Gastroesophageal sphincter (tissue), 4 donors: ENCODE measurements at regions not wholly inside any gene's neighbourhood (a gene's known extent, or its start where the extent isn't known, plus 50 kb on each side); places are given as distances from the start of the nearest gene placed in this dataset.

Experiments used
- ATAC-seq: fragments of 150-250 bp; one replicate; pipeline ENCODE4 v1.9.1; 2016; ENCODE audit warnings: mild to moderate bottlenecking, moderate library complexity
- H3K27ac ChIP-seq, 4 donors: fragments of 200-600 bp; sonication (generic) in 3 of 4; 1 replicate in 3 of 4; 2 replicates in 1 of 4; pipeline ENCODE4 v1.5.1; 2016 to 2019
- H3K27me3 ChIP-seq: fragments of 200-600 bp; sonication (generic); one replicate; pipeline ENCODE4 v1.5.1; 2019
- H3K36me3 ChIP-seq, 2 donors: fragments of 200-600 bp; sonication (generic); one replicate each; pipeline ENCODE4 v1.5.1; 2019; ENCODE audit warnings: control low read depth in 1 of 2
- H3K4me1 ChIP-seq, 3 donors: fragments of 200-600 bp; sonication (generic); 1 replicate in 2 of 3; 2 replicates in 1 of 3; pipeline ENCODE4 v1.5.1; 2016 to 2019; ENCODE audit warnings: control low read depth in 2 of 3
- H3K4me3 ChIP-seq, 2 donors: fragments of 200-600 bp; sonication (generic); one replicate each; pipeline ENCODE4 v1.5.1; 2019; ENCODE audit warnings: mild to moderate bottlenecking in 1 of 2, moderate library complexity in 1 of 2
- H3K9me3 ChIP-seq, 3 donors: fragments of 200-600 bp; sonication (generic); one replicate each; pipeline ENCODE4 v1.5.1; 2017 to 2019; ENCODE audit warnings: control low read depth in 2 of 3
- CTCF ChIP-seq, 4 experiments: fragments of 200-600 bp in 2 of 4; fragments of 450-650 bp in 2 of 4; sonication (generic) in 1 of 4; IDR thresholded peaks; one replicate each; pipeline ENCODE4 v1.5.1; 2017 to 2019; ENCODE audit warnings: antibody characterized with exemption in 4 of 4, mild to moderate bottlenecking in 2 of 4, moderate library complexity in 2 of 4
- EP300 ChIP-seq: sonication (generic); formaldehyde crosslinking; IDR thresholded peaks from one replicate; pipeline ENCODE4 v1.6.1; 2017; ENCODE audit warnings: antibody characterized with exemption, mild to moderate bottlenecking
- POLR2A ChIP-seq, 2 donors: fragments of 450-650 bp; IDR thresholded peaks; one replicate each; pipeline ENCODE4 v1.6.1; 2017; ENCODE audit warnings: antibody characterized with exemption in 2 of 2, mild to moderate bottlenecking in 2 of 2, moderate library complexity in 1 of 2
- POLR2AphosphoS5 ChIP-seq: sonication (generic); formaldehyde crosslinking; IDR thresholded peaks from one replicate; pipeline ENCODE4 v1.6.1; 2017; ENCODE audit warnings: antibody characterized with exemption
- WGBS, 2 donors: methylation state at CpG; one replicate each; pipeline ENCODE4 v1.1.5; 2018; ENCODE audit warnings: low coverage in 1 of 2; 5-methylcytosine and 5-hydroxymethylcytosine counted together

- no peak overlapping the region for H3K4me3 ChIP-seq
- TF ChIP-seq POLR2A (IDR thresholded peaks at IDR 0.05) (no peak), CTCF (IDR thresholded peaks at IDR 0.05) (no peak), POLR2AphosphoS5 (no peak), EP300 (no peak)
- no peaks in the 10 kb centered on the region for H3K36me3 ChIP-seq
- ATAC-seq = no peak
- H3K27ac ChIP-seq = no peak overlapping the region
- 80 to 100% methylated on average over 1 to 12 of the region's 19 CpGs for WGBS, 2 donors
- peaks cover 26% of the 10 kb centered on the region for H3K27me3 ChIP-seq
- H3K4me1 ChIP-seq = peaks cover 0 to 2% (median 0%) of the 10 kb centered on the region in 3 donors
- H3K9me3 ChIP-seq = no peaks in the 10 kb centered on the region
Observed at GRCh38 chr18:78547817-78548216, 431.8 kb upstream of the SALL3 start.

GRCh38 chr18:78548261-78549058 lies 431.2 kb upstream of the SALL3 start:
- WGBS, 2 donors = 93 to 95% methylated on average over 4 to 5 of the region's 30 CpGs
- H3K36me3 ChIP-seq = no peaks in the 10 kb centered on the region
- no peak overlapping the region for H3K4me3 ChIP-seq
- TF ChIP-seq CTCF (IDR thresholded peaks at IDR 0.05) (no peak), POLR2AphosphoS5 (no peak), POLR2A (IDR thresholded peaks at IDR 0.05) (no peak), EP300 (no peak)
- no peaks in the 10 kb centered on the region for H3K4me1 ChIP-seq
- H3K27me3 ChIP-seq = peaks cover 26% of the 10 kb centered on the region
- no peaks in the 10 kb centered on the region for H3K9me3 ChIP-seq
- no peak for ATAC-seq
- H3K27ac ChIP-seq = no peak overlapping the region

GRCh38 chr18:78549971-78550370 lies 429.6 kb upstream of the SALL3 start:
- H3K27me3 ChIP-seq = peaks cover 26% of the 10 kb centered on the region
- H3K9me3 ChIP-seq = peaks cover 0 to 11% (median 0%) of the 10 kb centered on the region in 3 donors
- no peak for TF ChIP-seq POLR2AphosphoS5
- no peak for TF ChIP-seq POLR2A (IDR thresholded peaks at IDR 0.05)
- TF ChIP-seq EP300 = no peak
- TF ChIP-seq CTCF (IDR thresholded peaks at IDR 0.05) = no peak
- H3K4me1 ChIP-seq = no peaks in the 10 kb centered on the region
- H3K4me3 ChIP-seq = no peak overlapping the region
- 76 to 82% methylated on average over 5 to 8 of the region's 8 CpGs for WGBS, 2 donors
- no peak for ATAC-seq
- no peaks in the 10 kb centered on the region for H3K36me3 ChIP-seq
- H3K27ac ChIP-seq = no peak overlapping the region

- Histone ChIP-seq H3K27ac (no peak overlapping the region), H3K36me3 (no peaks in the 10 kb centered on the region), H3K4me1 (no peaks in the 10 kb centered on the region), H3K4me3 (no peak overlapping the region), H3K9me3 (peaks cover 0 to 27% (median 0%) of the 10 kb centered on the region in 3 donors), H3K27me3 (peaks cover 18% of the 10 kb centered on the region)
- WGBS, 2 donors = 81 to 86% methylated on average over 7 to 9 of the region's 13 CpGs
- TF ChIP-seq POLR2A (IDR thresholded peaks at IDR 0.05) (no peak), CTCF (IDR thresholded peaks at IDR 0.05) (no peak), POLR2AphosphoS5 (no peak), EP300 (no peak)
- ATAC-seq = no peak
Observed at GRCh38 chr18:78554944-78555608, 424.5 kb upstream of the SALL3 start.
